H9 (cell line): ENCODE measurements at regions not wholly inside any gene's neighbourhood (a gene's known extent, or its start where the extent isn't known, plus 50 kb on each side); places are given as distances from the start of the nearest gene placed in this dataset.

Source experiments
- DNase-seq: peaks from one replicate; pipeline ENCODE4 v3.0.0-alpha.2; 2017
- H2AFZ ChIP-seq: one replicate; pipeline ENCODE4 v1.6.1; 2013; ENCODE audit warnings: mild to moderate bottlenecking, low read length, control low read depth, moderate library complexity
- H2AK5ac ChIP-seq: 2 replicates; pipeline ENCODE4 v1.6.1; 2013; ENCODE audit warnings: low read length, control low read depth, mixed read lengths; ENCODE audit not compliant: insufficient read length
- H2BK120ac ChIP-seq: one replicate; pipeline ENCODE4 v1.6.1; 2013; ENCODE audit warnings: low read depth, mild to moderate bottlenecking, low read length, control low read depth, inconsistent platforms; ENCODE audit not compliant: poor library complexity, severe bottlenecking
- H2BK12ac ChIP-seq: 2 replicates; pipeline ENCODE4 v1.6.1; 2013; ENCODE audit warnings: low read length, control low read depth, mixed read lengths, low read depth; ENCODE audit not compliant: insufficient read length
- H2BK15ac ChIP-seq: 2 replicates; pipeline ENCODE4 v1.6.1; 2013; ENCODE audit warnings: low read depth, low read length, control low read depth
- H2BK20ac ChIP-seq: one replicate; pipeline ENCODE4 v1.6.1; 2013; ENCODE audit warnings: low read depth, mild to moderate bottlenecking, low read length, control low read depth, inconsistent platforms; ENCODE audit not compliant: poor library complexity, severe bottlenecking
- H2BK5ac ChIP-seq: 2 replicates; pipeline ENCODE4 v1.6.1; 2013; ENCODE audit warnings: low read length, control low read depth, mixed read lengths; ENCODE audit not compliant: insufficient read length
- H3K14ac ChIP-seq: 2 replicates; pipeline ENCODE4 v1.6.1; 2013; ENCODE audit warnings: low read length, control low read depth; ENCODE audit not compliant: insufficient read depth
- H3K18ac ChIP-seq: 2 replicates; pipeline ENCODE4 v1.6.1; 2013; ENCODE audit warnings: low read depth, mild to moderate bottlenecking, mixed read lengths, low read length, control low read depth; ENCODE audit not compliant: insufficient read length
- H3K23ac ChIP-seq: 2 replicates; pipeline ENCODE4 v1.6.1; 2013; ENCODE audit warnings: low read length, control low read depth, mixed read lengths, low read depth; ENCODE audit not compliant: insufficient read length
- H3K23me2 ChIP-seq: 2 replicates; pipeline ENCODE4 v1.6.1; 2013; ENCODE audit warnings: low read depth, mild to moderate bottlenecking, mixed read lengths, low read length, control low read depth; ENCODE audit not compliant: insufficient read length, poor library complexity, severe bottlenecking
- H3K27ac ChIP-seq: 2 replicates; pipeline ENCODE4 v1.5.1; 2013; ENCODE audit warnings: low read length, control low read depth, mixed read lengths, low read depth; ENCODE audit not compliant: insufficient read length
- H3K27me3 ChIP-seq: 2 replicates; pipeline ENCODE4 v1.6.1; 2013; ENCODE audit warnings: low read length, control low read depth, inconsistent platforms; ENCODE audit not compliant: insufficient read depth
- H3K4ac ChIP-seq: 2 replicates; pipeline ENCODE4 v1.6.1; 2013; ENCODE audit warnings: low read depth, mild to moderate bottlenecking, control low read depth, inconsistent platforms, low read length, moderate library complexity
- H3K4me1 ChIP-seq: 2 replicates; pipeline ENCODE4 v1.6.1; 2013; ENCODE audit warnings: low read length, control low read depth, inconsistent platforms; ENCODE audit not compliant: insufficient read depth
- H3K4me2 ChIP-seq: 2 replicates; pipeline ENCODE4 v1.6.1; 2013; ENCODE audit warnings: low read length, control low read depth, mixed read lengths; ENCODE audit not compliant: insufficient read length, insufficient read depth
- H3K56ac ChIP-seq: 2 replicates; pipeline ENCODE4 v1.6.1; 2013; ENCODE audit warnings: low read depth, mild to moderate bottlenecking, mixed read lengths, low read length, control low read depth; ENCODE audit not compliant: insufficient read length
- H3K79me1 ChIP-seq: 2 replicates; pipeline ENCODE4 v1.6.1; 2013; ENCODE audit warnings: low read depth, mild to moderate bottlenecking, moderate library complexity, low read length, control low read depth, inconsistent platforms; ENCODE audit not compliant: insufficient read depth, poor library complexity, severe bottlenecking
- H3K79me2 ChIP-seq: 2 replicates; pipeline ENCODE4 v1.6.1; 2013; ENCODE audit warnings: low read length, control low read depth, inconsistent platforms; ENCODE audit not compliant: insufficient read depth
- H3K9ac ChIP-seq: 2 replicates; pipeline ENCODE4 v1.6.1; 2013; ENCODE audit warnings: low read length, control low read depth, mixed read lengths; ENCODE audit not compliant: insufficient read length; ENCODE audit errors: extremely low read depth
- H3K9me3 ChIP-seq: one replicate; pipeline ENCODE4 v1.6.1; 2013; ENCODE audit warnings: low read depth, low read length, inconsistent platforms; ENCODE audit not compliant: control insufficient read depth
- H3T11ph ChIP-seq: one replicate; pipeline ENCODE4 v1.6.1; 2013; ENCODE audit warnings: mild to moderate bottlenecking, low read length, control low read depth, inconsistent platforms
- H4K20me1 ChIP-seq: one replicate; pipeline ENCODE4 v1.6.1; 2013; ENCODE audit not compliant: control insufficient read depth, insufficient read length, insufficient read depth
- H4K5ac ChIP-seq: 2 replicates; pipeline ENCODE4 v1.6.1; 2013; ENCODE audit warnings: low read depth, mild to moderate bottlenecking, mixed read lengths, low read length, control low read depth; ENCODE audit not compliant: insufficient read length
- H4K8ac ChIP-seq: replicated peaks from 2 replicates; pipeline ENCODE4 v1.6.1; 2013; ENCODE audit warnings: low read length, control low read depth, mixed read lengths, low read depth; ENCODE audit not compliant: insufficient read length
- H4K91ac ChIP-seq: 2 replicates; pipeline ENCODE4 v1.6.1; 2013; ENCODE audit warnings: low read depth, mild to moderate bottlenecking, moderate library complexity, mixed read lengths, low read length, control low read depth; ENCODE audit not compliant: insufficient read length
- H3K27ac Mint-ChIP-seq, 3 experiments: 2 replicates in 2 of 3; 3 replicates in 1 of 3; pipeline ENCODE4 v1.8.0; 2020 to 2021; ENCODE audit warnings: mixed read lengths in 3 of 3, mild to moderate bottlenecking in 1 of 3, moderate library complexity in 1 of 3
- H3K27me3 Mint-ChIP-seq: 2 replicates; pipeline ENCODE4 v1.8.0; 2021; ENCODE audit warnings: low read depth, mild to moderate bottlenecking, moderate library complexity, mixed read lengths
- H3K36me3 Mint-ChIP-seq, 3 experiments: 2 replicates in 2 of 3; 3 replicates in 1 of 3; pipeline ENCODE4 v1.8.0; 2020 to 2021; ENCODE audit warnings: low read depth in 3 of 3, mixed read lengths in 3 of 3; ENCODE audit not compliant: insufficient read depth in 1 of 3
- H3K4me1 Mint-ChIP-seq, 2 experiments: 2 replicates each; pipeline ENCODE4 v1.8.0; 2020; ENCODE audit warnings: mixed read lengths in 2 of 2
- H3K4me3 Mint-ChIP-seq, 2 experiments: 2 replicates in 1 of 2; 3 replicates in 1 of 2; pipeline ENCODE4 v1.8.0; 2020 to 2021; ENCODE audit warnings: mild to moderate bottlenecking in 2 of 2, mixed read lengths in 2 of 2, moderate library complexity in 1 of 2
- H3K9me3 Mint-ChIP-seq, 2 experiments: 2 replicates in 1 of 2; 3 replicates in 1 of 2; pipeline ENCODE4 v1.8.0; 2020; ENCODE audit warnings: mild to moderate bottlenecking in 2 of 2, mixed read lengths in 2 of 2, moderate library complexity in 1 of 2
- WGBS: extraction: QIAGEN DNeasy Blood & Tissue Kit; methylation state at CpG from one replicate; pipeline ENCODE4 v1.1.7; 2013; ENCODE audit warnings: missing lambda C conversion rate, low lambda C conversion rate, mixed read lengths; ENCODE audit not compliant: insufficient read length; ENCODE audit errors: extremely low coverage; 5-methylcytosine and 5-hydroxymethylcytosine counted together
- TF ChIP-seq, protein P1 (sequence below): fragments of 200-600 bp; sonication (generic); conservative IDR thresholded peaks from 3 replicates; pipeline ENCODE4 v1.8.0; 2021; ENCODE audit warnings: antibody characterized with exemption, mild to moderate bottlenecking

DNA sequence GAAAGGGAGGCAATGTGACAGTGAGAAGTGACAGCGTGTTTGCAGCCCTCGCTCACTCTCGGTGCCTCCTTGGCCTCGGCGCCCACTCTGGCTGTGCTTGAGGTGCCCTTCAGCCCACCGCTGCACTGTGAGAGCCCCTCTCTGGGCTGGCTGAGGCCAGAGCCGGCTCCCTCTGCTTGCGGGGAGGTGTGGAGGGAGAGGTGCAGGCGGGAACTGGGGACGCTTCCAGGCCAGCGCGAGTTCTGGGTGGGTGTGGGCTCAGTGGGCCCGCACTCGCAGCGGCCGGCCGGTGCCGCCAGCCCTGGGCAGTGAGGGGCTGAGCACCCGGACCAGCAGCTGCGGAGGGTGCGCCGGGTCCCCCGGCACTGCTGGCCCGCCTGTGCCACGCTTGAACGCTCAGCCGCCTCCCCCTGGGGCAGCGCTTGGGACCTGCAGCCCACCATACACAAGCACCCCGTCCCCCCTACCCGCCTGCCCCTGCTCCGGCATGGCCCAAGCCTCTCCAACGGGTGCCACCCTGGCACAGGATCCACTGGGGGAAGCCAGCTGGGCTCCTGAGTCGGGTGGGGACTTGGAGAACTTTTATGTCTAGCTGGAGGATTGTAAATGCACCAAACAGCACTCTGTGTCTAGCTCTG lies 1142.8 kb upstream of the INTU start:
- Histone ChIP-seq H4K5ac (no peak overlapping the region), H4K8ac (no peak overlapping the region), H2AFZ (no peak overlapping the region), H2BK20ac (no peak overlapping the region), H3K23me2 (no peaks in the 10 kb centered on the region), H2BK15ac (no peak overlapping the region), H3K56ac (no peak overlapping the region), H2AK5ac (no peak overlapping the region), H4K91ac (no peak overlapping the region), H4K20me1 (no peaks in the 10 kb centered on the region), H3K9ac (no peak overlapping the region), H3K4ac (no peak overlapping the region), H2BK5ac (no peak overlapping the region), H3K27ac (no peak overlapping the region), H3K4me2 (no peak overlapping the region), H3K18ac (no peak overlapping the region), H3K23ac (no peak overlapping the region), H3K14ac (no peak overlapping the region), H3K79me2 (no peaks in the 10 kb centered on the region), H3K4me1 (no peaks in the 10 kb centered on the region), H3K79me1 (no peaks in the 10 kb centered on the region), H2BK12ac (no peak overlapping the region), H3K9me3 (no peaks in the 10 kb centered on the region), H3T11ph (no peak overlapping the region), H2BK120ac (no peak overlapping the region), H3K27me3 (no peaks in the 10 kb centered on the region)
- Mint-ChIP-seq H3K27ac (no peak overlapping the region), H3K27me3 (no peaks in the 10 kb centered on the region), H3K9me3 (no peaks in the 10 kb centered on the region; a peak in 1 of 5 replicates), H3K4me1 (no peaks in the 10 kb centered on the region), H3K36me3 (no peaks in the 10 kb centered on the region; a peak in 1 of 7 replicates), H3K4me3 (no peak overlapping the region)
- TF ChIP-seq, protein P1, sequence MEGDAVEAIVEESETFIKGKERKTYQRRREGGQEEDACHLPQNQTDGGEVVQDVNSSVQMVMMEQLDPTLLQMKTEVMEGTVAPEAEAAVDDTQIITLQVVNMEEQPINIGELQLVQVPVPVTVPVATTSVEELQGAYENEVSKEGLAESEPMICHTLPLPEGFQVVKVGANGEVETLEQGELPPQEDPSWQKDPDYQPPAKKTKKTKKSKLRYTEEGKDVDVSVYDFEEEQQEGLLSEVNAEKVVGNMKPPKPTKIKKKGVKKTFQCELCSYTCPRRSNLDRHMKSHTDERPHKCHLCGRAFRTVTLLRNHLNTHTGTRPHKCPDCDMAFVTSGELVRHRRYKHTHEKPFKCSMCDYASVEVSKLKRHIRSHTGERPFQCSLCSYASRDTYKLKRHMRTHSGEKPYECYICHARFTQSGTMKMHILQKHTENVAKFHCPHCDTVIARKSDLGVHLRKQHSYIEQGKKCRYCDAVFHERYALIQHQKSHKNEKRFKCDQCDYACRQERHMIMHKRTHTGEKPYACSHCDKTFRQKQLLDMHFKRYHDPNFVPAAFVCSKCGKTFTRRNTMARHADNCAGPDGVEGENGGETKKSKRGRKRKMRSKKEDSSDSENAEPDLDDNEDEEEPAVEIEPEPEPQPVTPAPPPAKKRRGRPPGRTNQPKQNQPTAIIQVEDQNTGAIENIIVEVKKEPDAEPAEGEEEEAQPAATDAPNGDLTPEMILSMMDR = no peak
- DNase-seq = no peak
- WGBS = no CpG with 5 or more reads among the region's 33 CpGs
